Heart right ventricle (tissue), 16 donors: ENCODE measurements at regions not wholly inside any gene's neighbourhood (a gene's known extent, or its start where the extent isn't known, plus 50 kb on each side); places are given as distances from the start of the nearest gene placed in this dataset.
"Not testable (repeated sequence)": the region's sequence is repeated elsewhere in the genome, so short reads cannot be mapped to it uniquely, and the experiment has no call there.

ENCODE experiments used
- ATAC-seq, 8 donors: fragments of 200-7000 bp; cut with Tn5 transposase; one replicate each; pipeline ENCODE4 v1.9.1; 2020; ENCODE audit warnings: mild to moderate bottlenecking in 8 of 8, moderate library complexity in 8 of 8, moderate number of reproducible peaks in 1 of 8
- DNase-seq, 2 donors: peaks; one replicate each; pipeline ENCODE4 v3.0.0-alpha.2; 2020
- H3K27ac ChIP-seq, 10 donors: fragments of 200-600 bp; sonication (generic) in 2 of 10; one replicate each; pipeline versions ENCODE4 v1.5.0 to v1.8.0; 2020 to 2022; ENCODE audit warnings: mild to moderate bottlenecking in 3 of 10
- H3K27me3 ChIP-seq, 7 donors: fragments of 200-600 bp; one replicate each; pipeline ENCODE4 v1.8.0; 2021 to 2022; ENCODE audit warnings: mild to moderate bottlenecking in 2 of 7
- H3K36me3 ChIP-seq, 9 donors: fragments of 200-600 bp; sonication (generic) in 1 of 9; one replicate each; pipeline versions ENCODE4 v1.5.0 to v1.8.0; 2020 to 2022; ENCODE audit warnings: mild to moderate bottlenecking in 2 of 9
- H3K4me1 ChIP-seq, 9 donors: fragments of 200-600 bp; sonication (generic) in 1 of 9; one replicate each; pipeline versions ENCODE4 v1.5.0 to v1.8.0; 2020 to 2022; ENCODE audit warnings: mild to moderate bottlenecking in 4 of 9
- H3K4me3 ChIP-seq, 10 donors: fragments of 200-600 bp; sonication (generic) in 2 of 10; one replicate each; pipeline versions ENCODE4 v1.5.0 to v1.8.0; 2020 to 2022; ENCODE audit warnings: mild to moderate bottlenecking in 7 of 10, moderate library complexity in 2 of 10
- H3K9me3 ChIP-seq, 11 donors: fragments of 200-600 bp in 10 of 11; sonication (generic) in 2 of 11; one replicate each; pipeline versions ENCODE4 v1.5.0 to v1.8.0; 2013 to 2022; ENCODE audit warnings: mild to moderate bottlenecking in 2 of 11, control low read depth in 1 of 11, moderate library complexity in 1 of 11
- CTCF ChIP-seq, 9 donors: fragments of 200-600 bp; sonication (generic) in 2 of 9; IDR thresholded peaks; one replicate each; pipeline versions ENCODE4 v1.5.0 to v1.8.0; 2021 to 2022; ENCODE audit warnings: antibody characterized with exemption in 9 of 9, mild to moderate bottlenecking in 5 of 9, moderate library complexity in 1 of 9
- WGBS, 2 donors: extraction: QIAGEN DNeasy Blood & Tissue Kit; methylation state at CpG; one replicate each; pipeline ENCODE4 v1.1.7; 2013; ENCODE audit warnings: inconsistent platforms in 1 of 2; 5-methylcytosine and 5-hydroxymethylcytosine counted together
- intact Hi-C, 10 donors: fragments of 100-400 bp; cut with DNase I; formaldehyde crosslinking; loops; one replicate each; pipeline versions ENCODE4 v1.11.1 to v1.14.2; 2022
- donor health status: Arrhythmogenic right ventricular cardiomyopathy.
- donor health status: ischemic (EF 13 %, LVEDD 7.1; RV severe dilation, severe dysfunction).
- donor health status: healthy with polysubstance abuse.
- donor health status: DM: no; HTN: yes; CAD: no.
- donor health status: DM: no; HTN: no; CAD: no.
- donor health status: ischemic (EF 25% LVEDD 6.9; RV normal size, moderate dysfunction).
- donor health status: ischemic (EF 25% LVEDD 5.7; RV mildly dilated, moderate dysfunction).
- donor health status: healthy.
- donor health status: DM: yes; HTN: yes; CAD: no.
- donor health status: Ischemic cardiomyopathy.
- donor health status: ischemic (EF 35%, LVEDD 5.7; RV mildly dilated, moderate dysfunction).
- donor health status: nonischemic (EF 11% LVEDD 7.7; RV severe dilation, severe dysfunction).
- donor health status: DM: yes; HTN: yes; CAD: no.
- donor health status: PGD.
- donor health status: ischemic (EF 29% LVEDD 5.4; RV normal size, mild dysfunction).
- donor health status: nonischemic (EF 23%, LVEDD 6.1; RV moderate dilation, normal function).

GRCh38 chr18:23324056-23324811 is 128.9 kb upstream of the RIOK3 start:
- WGBS, 2 donors: 96 to 98% methylated on average over 11 of the region's 11 CpGs
- no peak for TF ChIP-seq CTCF (IDR thresholded peaks at IDR 0.05)
- Histone ChIP-seq H3K9me3 (peaks cover 0 to 6% (median 0%) of the 10 kb centered on the region in 11 donors), H3K4me1 (no peaks in the 10 kb centered on the region), H3K27ac (no peak overlapping the region), H3K4me3 (no peak overlapping the region), H3K36me3 (no peaks in the 10 kb centered on the region), H3K27me3 (no peaks in the 10 kb centered on the region)
- intact Hi-C loops: no loop called here
- ATAC-seq (no peak), DNase-seq (no peak)

GRCh38 chr18:23324861-23325260 is 128.2 kb upstream of the RIOK3 start:
- DNase-seq: no peak
- no peaks in the 10 kb centered on the region for H3K4me1 ChIP-seq
- no peak overlapping the region for H3K27ac ChIP-seq
- 78 to 82% methylated on average over 4 of the region's 4 CpGs for WGBS, 2 donors
- intact Hi-C loops: no loop called here
- no peaks in the 10 kb centered on the region for H3K27me3 ChIP-seq
- ATAC-seq: no peak
- no peaks in the 10 kb centered on the region for H3K36me3 ChIP-seq
- no peak overlapping the region for H3K4me3 ChIP-seq
- no peak for TF ChIP-seq CTCF (IDR thresholded peaks at IDR 0.05)
- peaks cover 0 to 11% (median 0%) of the 10 kb centered on the region in 11 donors for H3K9me3 ChIP-seq

- H3K27me3 ChIP-seq, H3K4me3 ChIP-seq, ATAC-seq, H3K27ac ChIP-seq, H3K4me1 ChIP-seq, H3K36me3 ChIP-seq, intact Hi-C loops, DNase-seq: not testable (repeated sequence)
- 96 to 97% methylated on average over 3 of the region's 3 CpGs for WGBS, 2 donors
- peaks cover 0 to 11% (median 0%) of the 10 kb centered on the region in 11 donors for H3K9me3 ChIP-seq
These were observed 123.4 kb upstream of the RIOK3 start for GRCh38 chr18:23329671-23330070.

GRCh38 chr18:23330423-23330822 is 122.7 kb upstream of the RIOK3 start:
- peaks cover 0 to 2% (median 0%) of the 10 kb centered on the region in 9 donors for H3K4me1 ChIP-seq
- TF ChIP-seq CTCF (IDR thresholded peaks at IDR 0.05): no peak
- H3K36me3 ChIP-seq: peaks cover 0 to 7% (median 0%) of the 10 kb centered on the region in 9 donors
- 94% methylated on average over 8 of the region's 8 CpGs for WGBS, 2 donors
- ATAC-seq: no peak
- intact Hi-C loops: no loop called here
- H3K4me3 ChIP-seq: no peak overlapping the region
- H3K27ac ChIP-seq: no peak overlapping the region
- DNase-seq: no peak
- H3K27me3 ChIP-seq: no peaks in the 10 kb centered on the region
- H3K9me3 ChIP-seq: peaks cover 0 to 11% (median 0%) of the 10 kb centered on the region in 11 donors
